Endothelial cell of umbilical vein (primary cell): ENCODE measurements at regions not wholly inside any gene's neighbourhood (a gene's known extent, or its start where the extent isn't known, plus 50 kb on each side); places are given as distances from the start of the nearest gene placed in this dataset.

Experiments used
- EZH2 ChIP-seq: IDR thresholded peaks from 2 replicates; pipeline ENCODE4 v1.6.1; 2012; ENCODE audit warnings: borderline replicate concordance, low read depth, mild to moderate bottlenecking, moderate library complexity, low read length, inconsistent platforms; ENCODE audit not compliant: severe bottlenecking
- FOS ChIP-seq: IDR thresholded peaks from 2 replicates; pipeline ENCODE4 v1.6.1; 2011; ENCODE audit warnings: mild to moderate bottlenecking, low read length, moderate library complexity, borderline replicate concordance; ENCODE audit not compliant: insufficient read depth
- POLR2A ChIP-seq: IDR thresholded peaks from 2 replicates; pipeline ENCODE4 v1.6.1; 2012; ENCODE audit warnings: low read depth, mild to moderate bottlenecking, control low read depth, low read length
- TF ChIP-seq, protein P1 (sequence below), 2 donors: IDR thresholded peaks; 1 replicate in 1 of 2; 2 replicates in 1 of 2; pipeline ENCODE4 v1.5.1; 2011; ENCODE audit warnings: low read length in 2 of 2, mild to moderate bottlenecking in 2 of 2, moderate library complexity in 2 of 2, control low read depth in 1 of 2, inconsistent platforms in 1 of 2, low read depth in 1 of 2; ENCODE audit not compliant: insufficient read depth in 1 of 2; ENCODE audit errors: extremely low read depth in 1 of 2
- TF ChIP-seq, protein P2 (sequence below): IDR thresholded peaks from 2 replicates; pipeline ENCODE4 v1.6.1; 2011; ENCODE audit not compliant: insufficient read depth, insufficient read length

DNA sequence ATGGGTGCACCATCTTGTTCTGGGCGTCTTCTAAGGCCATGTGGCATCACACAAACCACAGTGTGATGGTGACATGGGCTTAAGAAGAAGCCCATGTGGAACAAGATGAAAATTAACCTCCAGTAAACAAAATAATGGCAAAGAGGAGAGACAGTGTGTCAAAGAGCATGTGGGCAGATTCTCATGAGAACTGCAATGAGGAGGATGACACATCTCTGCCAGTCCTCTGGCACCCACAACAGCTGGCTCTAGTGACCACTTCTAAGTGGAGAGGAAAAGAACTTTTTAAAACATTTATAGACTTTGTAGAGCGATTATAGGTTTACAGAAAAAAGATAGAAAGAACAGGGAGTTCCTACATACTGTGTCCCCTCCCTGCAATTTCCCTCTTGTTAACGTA, 401.4 kb downstream of the ATP23 start:
- TF ChIP-seq, protein P1, sequence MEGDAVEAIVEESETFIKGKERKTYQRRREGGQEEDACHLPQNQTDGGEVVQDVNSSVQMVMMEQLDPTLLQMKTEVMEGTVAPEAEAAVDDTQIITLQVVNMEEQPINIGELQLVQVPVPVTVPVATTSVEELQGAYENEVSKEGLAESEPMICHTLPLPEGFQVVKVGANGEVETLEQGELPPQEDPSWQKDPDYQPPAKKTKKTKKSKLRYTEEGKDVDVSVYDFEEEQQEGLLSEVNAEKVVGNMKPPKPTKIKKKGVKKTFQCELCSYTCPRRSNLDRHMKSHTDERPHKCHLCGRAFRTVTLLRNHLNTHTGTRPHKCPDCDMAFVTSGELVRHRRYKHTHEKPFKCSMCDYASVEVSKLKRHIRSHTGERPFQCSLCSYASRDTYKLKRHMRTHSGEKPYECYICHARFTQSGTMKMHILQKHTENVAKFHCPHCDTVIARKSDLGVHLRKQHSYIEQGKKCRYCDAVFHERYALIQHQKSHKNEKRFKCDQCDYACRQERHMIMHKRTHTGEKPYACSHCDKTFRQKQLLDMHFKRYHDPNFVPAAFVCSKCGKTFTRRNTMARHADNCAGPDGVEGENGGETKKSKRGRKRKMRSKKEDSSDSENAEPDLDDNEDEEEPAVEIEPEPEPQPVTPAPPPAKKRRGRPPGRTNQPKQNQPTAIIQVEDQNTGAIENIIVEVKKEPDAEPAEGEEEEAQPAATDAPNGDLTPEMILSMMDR (IDR thresholded peaks at IDR 0.05; ENCODE audit: extremely low read depth in 1 of 2, insufficient read depth in 1 of 2, low read depth in 1 of 2, low read length in 2 of 2) = no peak
- TF ChIP-seq, protein P2, sequence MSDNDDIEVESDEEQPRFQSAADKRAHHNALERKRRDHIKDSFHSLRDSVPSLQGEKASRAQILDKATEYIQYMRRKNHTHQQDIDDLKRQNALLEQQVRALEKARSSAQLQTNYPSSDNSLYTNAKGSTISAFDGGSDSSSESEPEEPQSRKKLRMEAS = no peak
- TF ChIP-seq EZH2 = no peak
- no peak for TF ChIP-seq POLR2A
- no peak for TF ChIP-seq FOS
